ENCODE measurements at regions not wholly inside any gene's neighbourhood (a gene's known extent, or its start where the extent isn't known, plus 50 kb on each side); places are given as distances from the start of the nearest gene placed in this dataset.

GRCh38 chr5:165321912-165322311 is 1816.5 kb downstream of the MAT2B start:
- Mint-ChIP-seq H3K4me1 (no peaks in the 10 kb centered on the region), H3K27me3 (no peaks in the 10 kb centered on the region), H3K27ac (ENCODE audit: low read depth) (no peak overlapping the region), H3K36me3 (ENCODE audit: insufficient read depth) (no peaks in the 10 kb centered on the region), H3K9me3 (peaks cover 14% of the 10 kb centered on the region), H3K4me3 (no peak overlapping the region)
- DNase-seq (ENCODE audit: low spot score in 2 of 2) (no peak), ATAC-seq (replicated peaks; ENCODE audit: extremely low read depth, poor library complexity, severe bottlenecking) (no peak)

- DNase-seq (ENCODE audit: low spot score in 2 of 2) (no peak), ATAC-seq (replicated peaks; ENCODE audit: extremely low read depth, poor library complexity, severe bottlenecking) (no peak)
- no peak overlapping the region for H3K4me3 Mint-ChIP-seq
- H3K36me3 Mint-ChIP-seq (ENCODE audit: insufficient read depth): no peaks in the 10 kb centered on the region
- H3K27me3 Mint-ChIP-seq: no peaks in the 10 kb centered on the region
- H3K9me3 Mint-ChIP-seq: peaks cover 8% of the 10 kb centered on the region
- H3K4me1 Mint-ChIP-seq: no peaks in the 10 kb centered on the region
- H3K27ac Mint-ChIP-seq (ENCODE audit: low read depth): no peak overlapping the region
Measured at GRCh38 chr5:165325221-165325620, 1819.8 kb downstream of the MAT2B start.

- DNase-seq (ENCODE audit: low spot score in 2 of 2) (no peak), ATAC-seq (replicated peaks; ENCODE audit: extremely low read depth, poor library complexity, severe bottlenecking) (no peak)
- H3K9me3 Mint-ChIP-seq: peaks cover 8% of the 10 kb centered on the region
- H3K4me3 Mint-ChIP-seq: no peak overlapping the region
- H3K27ac Mint-ChIP-seq (ENCODE audit: low read depth): no peak overlapping the region
- H3K36me3 Mint-ChIP-seq (ENCODE audit: insufficient read depth): no peaks in the 10 kb centered on the region
- no peaks in the 10 kb centered on the region for H3K27me3 Mint-ChIP-seq
- H3K4me1 Mint-ChIP-seq: no peaks in the 10 kb centered on the region
Measured at GRCh38 chr5:165327631-165328030, 1822.2 kb downstream of the MAT2B start.

- Mint-ChIP-seq H3K36me3 (ENCODE audit: insufficient read depth) (no peaks in the 10 kb centered on the region), H3K27me3 (no peaks in the 10 kb centered on the region), H3K27ac (ENCODE audit: low read depth) (no peak overlapping the region), H3K4me3 (no peak overlapping the region), H3K4me1 (no peaks in the 10 kb centered on the region), H3K9me3 (peaks cover 15% of the 10 kb centered on the region)
- no peak for ATAC-seq (replicated peaks; ENCODE audit: extremely low read depth, poor library complexity, severe bottlenecking)
- no peak for DNase-seq (ENCODE audit: low spot score in 2 of 2)
Measured at GRCh38 chr5:165328846-165329245, 1823.4 kb downstream of the MAT2B start.

GRCh38 chr5:165333623-165334022 is 1828.2 kb downstream of the MAT2B start:
- Mint-ChIP-seq H3K9me3 (peaks cover 15% of the 10 kb centered on the region), H3K27ac (ENCODE audit: low read depth) (no peak overlapping the region), H3K4me3 (no peak overlapping the region), H3K4me1 (no peaks in the 10 kb centered on the region), H3K27me3 (no peaks in the 10 kb centered on the region), H3K36me3 (ENCODE audit: insufficient read depth) (no peaks in the 10 kb centered on the region)
- ATAC-seq (replicated peaks; ENCODE audit: extremely low read depth, poor library complexity, severe bottlenecking) (no peak), DNase-seq (ENCODE audit: low spot score in 2 of 2) (no peak)

- H3K4me1 Mint-ChIP-seq: no peaks in the 10 kb centered on the region
- no peak for DNase-seq (ENCODE audit: low spot score in 2 of 2)
- no peaks in the 10 kb centered on the region for H3K36me3 Mint-ChIP-seq (ENCODE audit: insufficient read depth)
Measured at GRCh38 chr5:165334201-165334600, 1828.8 kb downstream of the MAT2B start.

GRCh38 chr5:165349735-165350134 is 1844.3 kb downstream of the MAT2B start:
- DNase-seq (ENCODE audit: low spot score in 2 of 2): no peak
- Mint-ChIP-seq H3K36me3 (ENCODE audit: insufficient read depth) (no peaks in the 10 kb centered on the region), H3K4me3 (no peak overlapping the region), H3K27ac (ENCODE audit: low read depth) (no peak overlapping the region), H3K9me3 (peaks cover 20% of the 10 kb centered on the region), H3K4me1 (no peaks in the 10 kb centered on the region), H3K27me3 (no peaks in the 10 kb centered on the region)
- ATAC-seq (replicated peaks; ENCODE audit: extremely low read depth, poor library complexity, severe bottlenecking): no peak

More at GRCh38 chr5:165334201-165334600, 1828.8 kb downstream of the MAT2B start:
- no peak for ATAC-seq (replicated peaks; ENCODE audit: extremely low read depth, poor library complexity, severe bottlenecking)
- Mint-ChIP-seq H3K9me3 (peaks cover 15% of the 10 kb centered on the region), H3K4me3 (no peak overlapping the region), H3K27me3 (no peaks in the 10 kb centered on the region), H3K27ac (ENCODE audit: low read depth) (no peak overlapping the region)

GRCh38 chr5:165351342-165351741 is 1845.9 kb downstream of the MAT2B start:
- DNase-seq (ENCODE audit: low spot score in 2 of 2) (no peak), ATAC-seq (replicated peaks; ENCODE audit: extremely low read depth, poor library complexity, severe bottlenecking) (no peak)
- Mint-ChIP-seq H3K27me3 (no peaks in the 10 kb centered on the region), H3K36me3 (ENCODE audit: insufficient read depth) (no peaks in the 10 kb centered on the region), H3K4me1 (no peaks in the 10 kb centered on the region), H3K9me3 (peaks cover 25% of the 10 kb centered on the region), H3K27ac (ENCODE audit: low read depth) (no peak overlapping the region), H3K4me3 (no peak overlapping the region)

GRCh38 chr5:165360366-165360765 is 1854.9 kb downstream of the MAT2B start:
- no peaks in the 10 kb centered on the region for H3K27me3 Mint-ChIP-seq
- peaks cover 36% of the 10 kb centered on the region for H3K9me3 Mint-ChIP-seq

GRCh38 chr5:165360784-165361542 is 1855.5 kb downstream of the MAT2B start:
- DNase-seq (ENCODE audit: low spot score in 2 of 2) (no peak), ATAC-seq (replicated peaks; ENCODE audit: extremely low read depth, poor library complexity, severe bottlenecking) (no peak)
- Mint-ChIP-seq H3K36me3 (ENCODE audit: insufficient read depth) (no peaks in the 10 kb centered on the region), H3K27me3 (no peaks in the 10 kb centered on the region), H3K9me3 (peaks cover 39% of the 10 kb centered on the region), H3K4me1 (no peaks in the 10 kb centered on the region), H3K4me3 (no peak overlapping the region), H3K27ac (ENCODE audit: low read depth) (no peak overlapping the region)

More at GRCh38 chr5:165360366-165360765, 1854.9 kb downstream of the MAT2B start:
- no peak for ATAC-seq (replicated peaks; ENCODE audit: extremely low read depth, poor library complexity, severe bottlenecking)
- no peaks in the 10 kb centered on the region for H3K4me1 Mint-ChIP-seq
- no peak overlapping the region for H3K4me3 Mint-ChIP-seq
- no peaks in the 10 kb centered on the region for H3K36me3 Mint-ChIP-seq (ENCODE audit: insufficient read depth)
- no peak for DNase-seq (ENCODE audit: low spot score in 2 of 2)
- H3K27ac Mint-ChIP-seq (ENCODE audit: low read depth): no peak overlapping the region

GRCh38 chr5:165370233-165370632 is 1864.8 kb downstream of the MAT2B start:
- no peaks in the 10 kb centered on the region for H3K4me1 Mint-ChIP-seq
- no peaks in the 10 kb centered on the region for H3K36me3 Mint-ChIP-seq (ENCODE audit: insufficient read depth)
- DNase-seq (ENCODE audit: low spot score in 2 of 2) (no peak), ATAC-seq (replicated peaks; ENCODE audit: extremely low read depth, poor library complexity, severe bottlenecking) (no peak)
- H3K9me3 Mint-ChIP-seq: peaks cover 13% of the 10 kb centered on the region
- H3K27ac Mint-ChIP-seq (ENCODE audit: low read depth): no peak overlapping the region
- no peaks in the 10 kb centered on the region for H3K27me3 Mint-ChIP-seq
- H3K4me3 Mint-ChIP-seq: no peak overlapping the region

GRCh38 chr5:165370794-165371193 is 1865.4 kb downstream of the MAT2B start:
- no peaks in the 10 kb centered on the region for H3K27me3 Mint-ChIP-seq
- no peaks in the 10 kb centered on the region for H3K36me3 Mint-ChIP-seq (ENCODE audit: insufficient read depth)
- H3K4me1 Mint-ChIP-seq: no peaks in the 10 kb centered on the region
- no peak overlapping the region for H3K27ac Mint-ChIP-seq (ENCODE audit: low read depth)
- ATAC-seq (replicated peaks; ENCODE audit: extremely low read depth, poor library complexity, severe bottlenecking) (no peak), DNase-seq (ENCODE audit: low spot score in 2 of 2) (no peak)
- H3K9me3 Mint-ChIP-seq: peaks cover 7% of the 10 kb centered on the region
- no peak overlapping the region for H3K4me3 Mint-ChIP-seq

- no peak for ATAC-seq (replicated peaks; ENCODE audit: extremely low read depth, poor library complexity, severe bottlenecking)
- Mint-ChIP-seq H3K36me3 (ENCODE audit: insufficient read depth) (no peaks in the 10 kb centered on the region), H3K4me3 (no peak overlapping the region), H3K9me3 (peaks cover 5% of the 10 kb centered on the region), H3K27ac (ENCODE audit: low read depth) (no peak overlapping the region), H3K27me3 (no peaks in the 10 kb centered on the region), H3K4me1 (no peaks in the 10 kb centered on the region)
- DNase-seq (ENCODE audit: low spot score in 2 of 2): no peak
Measured at GRCh38 chr5:165375201-165375600, 1869.8 kb downstream of the MAT2B start.
